GM12864 (cell line): ENCODE measurements at regions not wholly inside any gene's neighbourhood (a gene's known extent, or its start where the extent isn't known, plus 50 kb on each side); places are given as distances from the start of the nearest gene placed in this dataset.

ENCODE experiments used
- DNase-seq: peaks from one replicate; pipeline ENCODE4 v3.0.0-alpha.2; 2011; ENCODE audit warnings: low read depth
- H3K4me3 ChIP-seq: 2 replicates; pipeline ENCODE4 v1.5.1; 2011; ENCODE audit warnings: mild to moderate bottlenecking, low read depth, low read length, control low read depth
- TF ChIP-seq, protein P1 (sequence below): IDR thresholded peaks from 2 replicates; pipeline ENCODE4 v1.5.1; 2011; ENCODE audit warnings: low read depth, mild to moderate bottlenecking, moderate library complexity, low read length, control low read depth, inconsistent platforms; ENCODE audit errors: missing control alignments

DNA sequence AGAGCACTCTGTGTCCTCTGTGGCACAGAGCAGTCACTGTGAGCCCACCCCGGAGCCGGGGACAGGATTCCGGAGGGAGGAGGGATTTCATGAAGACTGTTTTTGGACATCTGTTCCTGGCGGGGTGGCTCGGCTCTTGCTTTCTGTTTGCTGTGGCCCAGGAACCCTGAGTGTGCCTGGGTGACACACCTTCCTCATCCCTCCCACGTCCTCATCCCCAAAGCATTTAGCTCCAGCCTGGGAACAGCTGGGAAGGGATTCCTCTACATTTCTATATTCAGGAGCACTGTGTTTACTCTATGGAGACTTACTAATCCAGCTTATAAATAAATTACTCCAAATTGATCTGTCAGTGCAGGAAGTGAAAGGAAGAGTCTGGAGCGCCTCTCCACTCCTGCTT is 97.8 kb upstream of the UBL3 start:
- TF ChIP-seq, protein P1, sequence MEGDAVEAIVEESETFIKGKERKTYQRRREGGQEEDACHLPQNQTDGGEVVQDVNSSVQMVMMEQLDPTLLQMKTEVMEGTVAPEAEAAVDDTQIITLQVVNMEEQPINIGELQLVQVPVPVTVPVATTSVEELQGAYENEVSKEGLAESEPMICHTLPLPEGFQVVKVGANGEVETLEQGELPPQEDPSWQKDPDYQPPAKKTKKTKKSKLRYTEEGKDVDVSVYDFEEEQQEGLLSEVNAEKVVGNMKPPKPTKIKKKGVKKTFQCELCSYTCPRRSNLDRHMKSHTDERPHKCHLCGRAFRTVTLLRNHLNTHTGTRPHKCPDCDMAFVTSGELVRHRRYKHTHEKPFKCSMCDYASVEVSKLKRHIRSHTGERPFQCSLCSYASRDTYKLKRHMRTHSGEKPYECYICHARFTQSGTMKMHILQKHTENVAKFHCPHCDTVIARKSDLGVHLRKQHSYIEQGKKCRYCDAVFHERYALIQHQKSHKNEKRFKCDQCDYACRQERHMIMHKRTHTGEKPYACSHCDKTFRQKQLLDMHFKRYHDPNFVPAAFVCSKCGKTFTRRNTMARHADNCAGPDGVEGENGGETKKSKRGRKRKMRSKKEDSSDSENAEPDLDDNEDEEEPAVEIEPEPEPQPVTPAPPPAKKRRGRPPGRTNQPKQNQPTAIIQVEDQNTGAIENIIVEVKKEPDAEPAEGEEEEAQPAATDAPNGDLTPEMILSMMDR = no peak
- H3K4me3 ChIP-seq = no peak overlapping the region
- no peak for DNase-seq

DNA sequence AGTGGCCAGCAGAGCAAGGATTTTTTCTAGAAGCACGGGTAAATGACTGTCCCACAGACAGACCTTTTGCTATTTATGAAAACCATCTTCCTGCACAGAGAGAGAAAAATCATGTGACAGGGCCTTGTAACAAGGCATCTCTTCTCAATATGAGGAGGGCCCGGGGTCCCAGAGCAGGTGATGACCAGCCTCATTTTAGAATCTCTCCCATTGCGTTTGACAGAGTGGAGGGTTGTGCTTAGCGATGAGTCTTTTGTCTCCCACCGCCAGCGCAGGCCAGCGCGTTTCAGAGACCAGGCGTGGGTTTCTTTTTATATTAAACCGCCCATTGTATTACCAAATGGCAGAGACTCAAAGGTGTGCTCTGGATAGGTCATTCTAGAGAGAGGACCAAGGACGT is 97.4 kb upstream of the UBL3 start:
- no peak for DNase-seq
- TF ChIP-seq, protein P1 = no peak
- no peak overlapping the region for H3K4me3 ChIP-seq

DNA sequence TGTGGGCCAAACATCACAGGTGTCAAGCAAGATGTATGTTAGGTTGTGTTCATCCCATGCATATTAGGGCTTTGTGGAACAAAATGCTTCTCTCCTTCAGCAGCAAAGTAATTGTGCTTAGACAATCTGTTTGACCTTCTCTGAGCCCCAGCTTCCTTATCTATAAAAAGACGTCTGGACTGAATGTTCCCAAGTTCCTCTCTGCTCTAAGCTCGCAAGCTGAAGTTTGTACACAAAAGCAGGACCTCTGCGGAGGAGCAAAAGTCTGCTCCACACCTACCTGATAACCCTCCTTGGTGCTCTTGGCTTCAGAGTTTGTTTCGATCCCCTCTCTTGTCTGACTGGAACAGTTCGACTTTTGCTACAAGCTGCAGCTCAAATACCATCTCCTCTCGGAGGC is 95.7 kb upstream of the UBL3 start:
- H3K4me3 ChIP-seq = no peak overlapping the region
- no peak for DNase-seq
- TF ChIP-seq, protein P1 = no peak

DNA sequence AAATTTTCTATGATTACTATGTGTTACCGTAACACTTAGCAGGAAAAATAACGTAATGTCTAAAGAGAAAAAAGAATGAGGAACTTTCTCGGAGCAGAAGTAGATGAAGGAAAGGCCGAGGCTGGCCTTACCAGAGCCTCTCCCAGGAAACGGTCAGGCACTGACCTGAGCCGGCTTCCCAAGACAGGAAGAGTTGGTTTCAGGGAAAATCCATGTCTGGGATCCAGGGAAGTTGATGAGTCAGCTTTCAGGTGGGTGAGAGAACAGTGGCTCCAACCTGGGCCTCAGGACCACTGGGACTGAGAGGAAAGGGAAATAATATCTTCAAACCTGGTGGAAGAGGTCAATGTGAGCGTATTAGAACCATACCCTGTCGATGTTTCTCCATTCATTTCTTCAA is 93.3 kb upstream of the UBL3 start:
- no peak overlapping the region for H3K4me3 ChIP-seq
- TF ChIP-seq, protein P1 = no peak
- DNase-seq = no peak

DNA sequence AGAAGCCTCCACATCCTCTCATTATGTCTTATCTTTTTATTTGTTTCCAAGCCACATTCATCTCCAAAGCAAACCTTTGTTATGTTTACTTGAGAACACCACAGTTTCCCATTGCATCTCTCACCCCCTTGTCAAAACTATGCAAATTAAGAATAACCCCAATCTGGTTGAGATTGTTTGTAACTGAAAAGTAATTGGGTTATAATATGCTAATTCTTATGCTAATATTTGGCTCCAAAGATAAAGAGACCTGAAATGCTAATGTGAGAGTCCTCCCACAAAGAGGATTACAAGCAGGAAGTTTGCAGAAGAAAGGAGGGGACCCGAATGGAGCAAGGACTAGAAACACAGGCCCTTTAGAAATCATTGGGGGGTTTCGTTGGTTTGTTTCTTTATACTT is 92.9 kb upstream of the UBL3 start:
- TF ChIP-seq, protein P1 = no peak
- H3K4me3 ChIP-seq = no peak overlapping the region
- no peak for DNase-seq

DNA sequence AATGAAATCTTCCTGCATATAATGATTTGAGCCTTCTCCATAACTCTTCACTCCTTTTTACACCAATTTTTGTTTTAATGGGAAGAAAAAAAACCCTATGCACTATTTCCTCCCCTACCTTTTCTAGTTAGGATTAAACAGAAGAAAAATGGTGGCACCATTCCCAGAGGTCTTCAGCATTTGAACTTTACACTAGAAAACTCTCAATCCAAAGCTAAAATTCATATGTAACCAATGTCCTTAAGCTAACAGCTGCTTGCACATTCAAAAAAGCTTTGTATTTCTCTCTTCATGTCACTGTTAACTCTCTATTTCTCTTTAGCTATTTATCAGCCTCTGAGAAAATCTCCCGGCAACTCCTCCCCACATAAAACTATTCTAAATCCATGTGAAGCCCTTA is 90.3 kb upstream of the UBL3 start:
- TF ChIP-seq, protein P1 = no peak
- H3K4me3 ChIP-seq = no peak overlapping the region
- no peak for DNase-seq

DNA sequence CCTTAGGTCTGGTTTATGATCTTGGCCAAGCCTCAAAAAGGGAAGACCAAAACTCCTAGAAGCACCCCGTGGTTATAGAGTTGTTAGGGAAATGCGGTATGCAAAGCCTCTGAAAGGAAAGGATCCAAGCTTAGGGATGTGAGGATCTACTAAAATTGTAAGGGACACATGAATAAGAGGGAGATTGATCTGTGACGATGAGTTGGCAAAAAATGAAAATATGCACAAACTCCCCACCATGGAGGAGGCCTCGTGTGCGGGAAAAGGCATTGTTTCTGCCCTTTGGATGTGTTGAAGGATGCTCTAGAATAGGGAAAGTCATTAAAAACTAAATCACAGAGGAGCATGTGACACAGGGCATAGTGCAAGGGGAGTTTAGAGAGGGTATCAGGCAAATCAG is 88.7 kb upstream of the UBL3 start:
- DNase-seq = no peak
- TF ChIP-seq, protein P1 = no peak

More for the DNA sequence above, 88.7 kb upstream of the UBL3 start:
- H3K4me3 ChIP-seq = no peak overlapping the region
